ENCODE measurements at regions not wholly inside any gene's neighbourhood (a gene's known extent, or its start where the extent isn't known, plus 50 kb on each side); places are given as distances from the start of the nearest gene placed in this dataset.

DNA sequence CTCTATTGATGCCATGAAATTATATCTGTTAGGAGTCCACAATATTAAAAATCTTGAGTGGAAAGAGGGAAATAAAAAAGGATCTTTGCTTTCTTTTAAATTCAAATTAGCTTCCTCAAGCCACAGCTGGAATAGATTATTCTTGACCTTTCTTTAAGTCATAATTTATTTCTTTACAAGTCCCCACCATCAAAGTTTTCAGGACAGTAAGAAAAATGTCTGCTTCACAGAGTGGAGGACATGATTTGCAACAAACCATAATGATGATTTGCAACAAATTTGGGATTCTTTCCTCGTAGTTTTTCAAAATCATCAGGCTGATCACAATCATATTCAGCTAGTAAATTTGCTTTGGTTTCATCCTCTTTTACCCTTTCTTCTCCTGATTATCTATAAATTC is 301.8 kb upstream of the NRIP1 start:
- whole genome bisulfite sequencing (ENCODE audit: insufficient coverage) = no CpG with 5 or more reads among the region's 1 CpG
- no peak overlapping the region for H3K4me3 Mint-ChIP-seq
- H3K36me3 Mint-ChIP-seq = no peaks in the 10 kb centered on the region
- H3K27me3 Mint-ChIP-seq (ENCODE audit: low read depth in 3 of 3) = peaks cover 0 to 2% (median 0%) of the 10 kb centered on the region in 3 donors
- intact Hi-C loops (cut with micrococcal nuclease) = no loop called here
- Histone ChIP-seq H3K9me3 (replicated peaks in 1 of 2; ENCODE audit: control insufficient read depth in 1 of 2, insufficient read depth in 1 of 2, low read length in 2 of 2) (peaks cover 6 to 10% of the 10 kb centered on the region in 2 donors), H3K4me2 (replicated peaks; ENCODE audit: extremely low read depth, low read length, poor library complexity, severe bottlenecking) (no peak overlapping the region), H3K36me3 (replicated peaks in 1 of 2; ENCODE audit: control insufficient read depth in 1 of 2, insufficient read depth in 2 of 2, low read length in 2 of 2) (no peaks in the 10 kb centered on the region), H3K4me3 (replicated peaks in 1 of 3; ENCODE audit: low read depth in 2 of 3, low read length in 3 of 3) (no peak overlapping the region), H4K20me1 (ENCODE audit: insufficient read depth, low read length) (no peaks in the 10 kb centered on the region), H3K27me3 (ENCODE audit: control insufficient read depth in 2 of 2, insufficient read depth in 2 of 2, low read length in 2 of 2) (no peaks in the 10 kb centered on the region), H2AFZ (ENCODE audit: insufficient read depth, low read depth, low read length, poor library complexity, severe bottlenecking) (no peak overlapping the region), H3K4me1 (ENCODE audit: control insufficient read depth in 1 of 2, insufficient read depth in 2 of 2, low read length in 2 of 2) (no peaks in the 10 kb centered on the region), H3K9ac (ENCODE audit: insufficient read depth, low read length, poor library complexity, severe bottlenecking) (no peak overlapping the region), H3K27ac (ENCODE audit: low read depth in 1 of 2, low read length in 2 of 2) (no peak overlapping the region), H3K79me2 (ENCODE audit: insufficient read depth, low read length) (no peaks in the 10 kb centered on the region)
- H3K27ac Mint-ChIP-seq = no peak overlapping the region
- TF ChIP-seq, protein P1, sequence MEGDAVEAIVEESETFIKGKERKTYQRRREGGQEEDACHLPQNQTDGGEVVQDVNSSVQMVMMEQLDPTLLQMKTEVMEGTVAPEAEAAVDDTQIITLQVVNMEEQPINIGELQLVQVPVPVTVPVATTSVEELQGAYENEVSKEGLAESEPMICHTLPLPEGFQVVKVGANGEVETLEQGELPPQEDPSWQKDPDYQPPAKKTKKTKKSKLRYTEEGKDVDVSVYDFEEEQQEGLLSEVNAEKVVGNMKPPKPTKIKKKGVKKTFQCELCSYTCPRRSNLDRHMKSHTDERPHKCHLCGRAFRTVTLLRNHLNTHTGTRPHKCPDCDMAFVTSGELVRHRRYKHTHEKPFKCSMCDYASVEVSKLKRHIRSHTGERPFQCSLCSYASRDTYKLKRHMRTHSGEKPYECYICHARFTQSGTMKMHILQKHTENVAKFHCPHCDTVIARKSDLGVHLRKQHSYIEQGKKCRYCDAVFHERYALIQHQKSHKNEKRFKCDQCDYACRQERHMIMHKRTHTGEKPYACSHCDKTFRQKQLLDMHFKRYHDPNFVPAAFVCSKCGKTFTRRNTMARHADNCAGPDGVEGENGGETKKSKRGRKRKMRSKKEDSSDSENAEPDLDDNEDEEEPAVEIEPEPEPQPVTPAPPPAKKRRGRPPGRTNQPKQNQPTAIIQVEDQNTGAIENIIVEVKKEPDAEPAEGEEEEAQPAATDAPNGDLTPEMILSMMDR (IDR thresholded peaks at IDR 0.05) = no peak
- no peak for DNase-seq
- peaks cover 7 to 23% (median 14%) of the 10 kb centered on the region in 7 donors for H3K9me3 Mint-ChIP-seq
- H3K4me1 Mint-ChIP-seq = no peaks in the 10 kb centered on the region

DNA sequence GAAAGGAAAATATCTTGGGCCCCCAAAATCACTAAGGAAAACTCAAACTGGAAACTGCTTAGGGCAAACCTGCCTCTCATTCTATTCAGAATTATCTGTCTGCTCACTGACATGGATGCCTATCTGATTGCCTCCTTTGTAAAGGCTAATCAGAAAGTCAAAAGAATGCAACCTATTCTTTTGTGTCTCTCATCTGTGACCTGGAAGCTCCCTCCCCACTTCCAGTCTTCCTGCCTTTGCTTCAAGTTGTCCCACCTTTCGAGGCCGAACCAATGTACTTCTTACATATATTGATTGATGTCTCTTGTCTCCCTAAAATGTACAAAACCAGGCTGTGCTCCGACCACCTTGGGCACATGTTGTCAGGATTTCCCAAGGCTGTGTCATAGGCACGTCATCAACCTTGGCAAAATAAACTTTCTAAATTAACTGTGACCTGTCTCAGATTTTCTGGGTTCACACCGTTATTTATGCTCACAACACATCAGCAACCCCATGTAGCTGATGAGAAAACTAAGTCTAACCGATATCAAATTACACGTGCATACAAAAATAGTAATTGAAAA is 302.3 kb upstream of the NRIP1 start:
- H3K9me3 Mint-ChIP-seq = peaks cover 7 to 23% (median 14%) of the 10 kb centered on the region in 7 donors
- peaks cover 0 to 2% (median 0%) of the 10 kb centered on the region in 3 donors for H3K27me3 Mint-ChIP-seq (ENCODE audit: low read depth in 3 of 3)
- Histone ChIP-seq H3K9me3 (replicated peaks in 1 of 2; ENCODE audit: control insufficient read depth in 1 of 2, insufficient read depth in 1 of 2, low read length in 2 of 2) (peaks cover 6 to 10% of the 10 kb centered on the region in 2 donors), H3K27ac (ENCODE audit: low read depth in 1 of 2, low read length in 2 of 2) (no peak overlapping the region), H3K27me3 (ENCODE audit: control insufficient read depth in 2 of 2, insufficient read depth in 2 of 2, low read length in 2 of 2) (no peaks in the 10 kb centered on the region), H3K4me1 (ENCODE audit: control insufficient read depth in 1 of 2, insufficient read depth in 2 of 2, low read length in 2 of 2) (no peaks in the 10 kb centered on the region), H3K36me3 (replicated peaks in 1 of 2; ENCODE audit: control insufficient read depth in 1 of 2, insufficient read depth in 2 of 2, low read length in 2 of 2) (no peaks in the 10 kb centered on the region), H4K20me1 (ENCODE audit: insufficient read depth, low read length) (no peaks in the 10 kb centered on the region), H3K4me2 (replicated peaks; ENCODE audit: extremely low read depth, low read length, poor library complexity, severe bottlenecking) (no peak overlapping the region), H3K9ac (ENCODE audit: insufficient read depth, low read length, poor library complexity, severe bottlenecking) (no peak overlapping the region), H3K4me3 (replicated peaks in 1 of 3; ENCODE audit: low read depth in 2 of 3, low read length in 3 of 3) (no peak overlapping the region), H2AFZ (ENCODE audit: insufficient read depth, low read depth, low read length, poor library complexity, severe bottlenecking) (no peak overlapping the region), H3K79me2 (ENCODE audit: insufficient read depth, low read length) (no peaks in the 10 kb centered on the region)
- intact Hi-C loops (cut with micrococcal nuclease) = no loop called here
- H3K27ac Mint-ChIP-seq = no peak overlapping the region
- no peak overlapping the region for H3K4me3 Mint-ChIP-seq
- no peaks in the 10 kb centered on the region for H3K4me1 Mint-ChIP-seq
- TF ChIP-seq, protein P1 (IDR thresholded peaks at IDR 0.05) = no peak
- no peaks in the 10 kb centered on the region for H3K36me3 Mint-ChIP-seq
- DNase-seq = no peak
- 98% methylated on average over 5 of the region's 7 CpGs for WGBS (ENCODE audit: insufficient coverage)

Data from CD14-positive monocyte (primary cell).